HL-60 (cell line): ENCODE measurements at regions not wholly inside any gene's neighbourhood (a gene's known extent, or its start where the extent isn't known, plus 50 kb on each side); places are given as distances from the start of the nearest gene placed in this dataset.

ENCODE experiments used
- CTCF ChIP-seq: IDR thresholded peaks from one replicate; pipeline ENCODE4 v1.5.1; 2011; ENCODE audit warnings: low read length, control low read depth, inconsistent platforms; ENCODE audit not compliant: insufficient read depth
- GABPA ChIP-seq: IDR thresholded peaks from 2 replicates; pipeline ENCODE4 v1.6.1; 2012; ENCODE audit warnings: low read depth
- POLR2AphosphoS5 ChIP-seq: IDR thresholded peaks from 2 replicates; pipeline ENCODE4 v1.6.1; 2012; ENCODE audit warnings: low read depth
- REST ChIP-seq: IDR thresholded peaks from 2 replicates; pipeline ENCODE4 v1.6.1; 2012; ENCODE audit warnings: low read depth; ENCODE audit not compliant: insufficient replicate concordance

GRCh38 chr16:11459722-11460121 lies 114.5 kb downstream of the RMI2 start:
- TF ChIP-seq GABPA (no peak), CTCF (no peak), POLR2AphosphoS5 (no peak), REST (no peak)
